Fibroblast of peridontal ligament (primary cell): ENCODE measurements at regions not wholly inside any gene's neighbourhood (a gene's known extent, or its start where the extent isn't known, plus 50 kb on each side); places are given as distances from the start of the nearest gene placed in this dataset.
"Not testable (repeated sequence)": the region's sequence is repeated elsewhere in the genome, so short reads cannot be mapped to it uniquely, and the experiment has no call there.

ENCODE experiments used
- DNase-seq: peaks from one replicate; pipeline ENCODE4 v3.0.0-alpha.2; 2010; ENCODE audit errors: extremely low read depth

DNA sequence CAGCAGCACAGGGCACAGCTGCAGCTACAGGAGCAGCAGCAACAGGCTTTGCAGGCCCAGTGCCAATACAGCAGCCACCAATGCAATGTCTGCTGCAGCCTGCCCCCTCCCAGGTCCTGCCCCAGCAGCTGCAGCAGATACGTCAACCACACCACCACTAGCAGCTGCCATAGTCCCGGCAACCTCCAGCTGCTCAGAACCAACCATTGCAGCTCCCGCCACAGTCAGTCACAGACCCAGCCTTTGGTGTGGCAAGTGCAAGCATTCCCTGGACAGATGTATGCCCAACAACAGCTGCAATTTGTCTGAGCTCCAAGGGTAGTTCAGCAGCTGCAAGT is 53.3 kb upstream of the TUBA3E start:
- DNase-seq = no peak

GRCh38 chr2:130248355-130248754 is 50.1 kb upstream of the TUBA3E start:
- DNase-seq = not testable (repeated sequence)
